ENCODE measurements at regions not wholly inside any gene's neighbourhood (a gene's known extent, or its start where the extent isn't known, plus 50 kb on each side); places are given as distances from the start of the nearest gene placed in this dataset.

DNA sequence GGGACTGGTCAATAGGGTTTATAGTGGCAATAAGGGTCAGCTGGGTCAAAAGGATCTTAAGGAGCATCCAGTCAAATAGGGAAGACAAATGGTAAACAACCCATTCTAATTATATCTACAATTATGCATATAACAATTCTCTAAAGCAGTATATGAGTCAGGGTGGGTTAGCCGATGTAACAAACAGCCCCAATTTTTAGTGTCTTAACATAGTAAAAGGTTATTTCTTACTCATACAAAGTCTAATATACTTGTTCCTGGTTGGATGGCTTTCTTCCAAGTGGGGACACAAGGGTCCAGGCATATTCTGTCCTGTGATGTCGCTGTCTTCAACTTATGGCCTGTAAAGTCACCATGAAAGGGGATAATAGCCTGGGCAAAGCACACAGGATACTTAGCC lies 97.9 kb upstream of the GALNT15 start:
- TF ChIP-seq, protein P1, sequence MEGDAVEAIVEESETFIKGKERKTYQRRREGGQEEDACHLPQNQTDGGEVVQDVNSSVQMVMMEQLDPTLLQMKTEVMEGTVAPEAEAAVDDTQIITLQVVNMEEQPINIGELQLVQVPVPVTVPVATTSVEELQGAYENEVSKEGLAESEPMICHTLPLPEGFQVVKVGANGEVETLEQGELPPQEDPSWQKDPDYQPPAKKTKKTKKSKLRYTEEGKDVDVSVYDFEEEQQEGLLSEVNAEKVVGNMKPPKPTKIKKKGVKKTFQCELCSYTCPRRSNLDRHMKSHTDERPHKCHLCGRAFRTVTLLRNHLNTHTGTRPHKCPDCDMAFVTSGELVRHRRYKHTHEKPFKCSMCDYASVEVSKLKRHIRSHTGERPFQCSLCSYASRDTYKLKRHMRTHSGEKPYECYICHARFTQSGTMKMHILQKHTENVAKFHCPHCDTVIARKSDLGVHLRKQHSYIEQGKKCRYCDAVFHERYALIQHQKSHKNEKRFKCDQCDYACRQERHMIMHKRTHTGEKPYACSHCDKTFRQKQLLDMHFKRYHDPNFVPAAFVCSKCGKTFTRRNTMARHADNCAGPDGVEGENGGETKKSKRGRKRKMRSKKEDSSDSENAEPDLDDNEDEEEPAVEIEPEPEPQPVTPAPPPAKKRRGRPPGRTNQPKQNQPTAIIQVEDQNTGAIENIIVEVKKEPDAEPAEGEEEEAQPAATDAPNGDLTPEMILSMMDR (IDR thresholded peaks at IDR 0.05) = no peak
- no peak for TF ChIP-seq POLR2A (IDR thresholded peaks at IDR 0.05)
